ENCODE measurements at regions not wholly inside any gene's neighbourhood (a gene's known extent, or its start where the extent isn't known, plus 50 kb on each side); places are given as distances from the start of the nearest gene placed in this dataset.
"Not testable (repeated sequence)": the region's sequence is repeated elsewhere in the genome, so short reads cannot be mapped to it uniquely, and the experiment has no call there.

GRCh38 chr3:35849496-35849895 is 210.2 kb downstream of the ARPP21 start:
- DNase-seq, result no peak

DNA sequence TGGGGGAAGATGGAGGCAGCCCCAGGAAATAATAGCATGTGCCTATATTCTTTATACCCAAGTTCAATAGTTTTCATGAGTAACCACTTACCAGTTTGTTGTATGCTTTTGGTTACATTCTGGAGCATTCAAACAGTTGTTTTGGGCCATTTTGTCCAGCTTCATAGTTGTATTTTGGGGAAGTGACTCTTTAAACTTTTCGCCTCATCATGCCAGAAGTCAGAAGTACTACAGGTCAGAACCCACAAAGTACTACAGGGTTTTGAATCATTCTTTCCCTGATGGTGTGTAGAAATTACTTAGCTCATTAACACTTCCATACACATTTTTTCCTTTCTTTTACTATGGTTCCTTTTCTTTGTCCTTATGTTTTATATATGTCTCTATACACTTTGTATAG is 210.6 kb downstream of the ARPP21 start:
- DNase-seq, result no peak

GRCh38 chr3:35857004-35857403 is 217.7 kb downstream of the ARPP21 start:
- DNase-seq, result no peak

- DNase-seq, result no peak
These were observed 222.7 kb downstream of the ARPP21 start for GRCh38 chr3:35862057-35862456.

DNA sequence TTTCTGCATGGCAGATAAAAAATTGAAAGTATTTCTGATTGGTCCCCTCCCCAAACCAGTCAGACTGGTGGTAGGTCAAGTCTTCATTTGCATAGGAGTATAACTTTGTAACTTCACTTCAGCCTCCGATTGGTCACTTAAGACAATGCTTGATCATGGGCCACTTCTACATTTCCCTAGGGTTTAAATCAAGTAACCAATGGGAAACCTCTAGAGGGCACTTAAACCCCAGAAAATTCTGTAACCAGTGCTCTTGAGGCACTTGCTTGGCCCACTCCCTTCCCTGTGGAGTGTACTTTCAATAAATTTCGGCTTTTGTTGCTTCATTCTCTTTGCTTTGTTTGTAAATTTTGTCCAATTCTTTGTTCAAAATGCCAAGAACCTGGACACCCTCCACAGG is 225.5 kb downstream of the ARPP21 start:
- no peak for DNase-seq

- DNase-seq, result no peak
These were observed 228.5 kb downstream of the ARPP21 start for GRCh38 chr3:35867791-35868190.

DNA sequence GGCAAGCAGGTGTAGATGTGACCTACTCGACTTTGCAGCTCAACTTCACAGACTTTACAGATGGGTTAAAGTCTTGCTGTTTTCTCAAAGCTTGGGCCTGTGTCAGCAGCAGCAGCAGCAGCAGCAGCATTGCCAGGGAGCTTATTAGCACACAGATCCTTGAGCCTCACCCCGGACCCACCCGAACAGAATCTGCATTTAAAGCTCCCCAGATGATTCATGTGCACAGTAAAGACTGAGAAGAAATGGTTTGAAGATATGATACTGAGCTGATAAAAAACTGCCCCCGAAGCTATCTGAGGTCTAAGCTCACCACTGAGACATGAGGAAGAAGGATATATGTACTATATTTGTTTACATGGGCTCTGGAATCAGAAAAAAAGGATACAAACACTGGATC is 231.7 kb downstream of the ARPP21 start:
- no peak for DNase-seq

DNA sequence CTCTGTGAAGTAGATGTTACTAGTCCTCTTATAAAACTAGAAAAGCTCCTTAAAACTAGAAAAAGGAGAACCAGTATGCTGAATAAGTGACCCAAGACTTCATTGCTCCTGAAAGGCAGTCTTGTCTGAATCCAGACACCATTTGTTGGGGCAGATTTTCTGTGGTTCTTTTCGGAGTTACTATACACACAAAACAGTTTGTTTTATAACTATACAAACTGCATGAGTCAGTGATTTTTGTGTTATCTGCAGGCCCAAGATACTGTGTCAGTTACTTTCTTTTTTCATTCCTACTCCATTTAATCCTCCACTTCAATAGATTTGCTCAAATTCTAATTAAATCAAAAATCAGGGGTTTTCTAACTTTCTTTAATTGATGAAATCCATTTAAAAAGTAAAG is 244.6 kb downstream of the ARPP21 start:
- DNase-seq, result no peak

DNA sequence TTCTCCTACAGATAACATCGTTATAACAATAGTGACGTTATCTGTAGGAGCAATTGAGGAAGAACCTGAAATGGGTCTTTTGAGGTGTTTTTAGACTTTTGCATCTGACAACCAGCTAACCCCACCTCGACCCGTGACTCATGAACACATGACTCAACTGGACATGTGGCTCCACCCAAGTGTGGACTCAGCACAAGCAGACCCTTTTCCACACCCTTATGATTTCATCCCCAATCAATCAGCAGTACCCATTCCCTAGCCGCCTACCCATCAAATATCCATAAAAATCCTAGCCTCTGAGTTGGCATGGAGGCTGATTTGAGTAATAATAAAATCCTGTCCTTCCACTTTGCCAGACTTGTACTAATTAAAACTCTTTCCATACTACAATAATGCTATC is 255.4 kb downstream of the ARPP21 start:
- no peak for DNase-seq

DNA sequence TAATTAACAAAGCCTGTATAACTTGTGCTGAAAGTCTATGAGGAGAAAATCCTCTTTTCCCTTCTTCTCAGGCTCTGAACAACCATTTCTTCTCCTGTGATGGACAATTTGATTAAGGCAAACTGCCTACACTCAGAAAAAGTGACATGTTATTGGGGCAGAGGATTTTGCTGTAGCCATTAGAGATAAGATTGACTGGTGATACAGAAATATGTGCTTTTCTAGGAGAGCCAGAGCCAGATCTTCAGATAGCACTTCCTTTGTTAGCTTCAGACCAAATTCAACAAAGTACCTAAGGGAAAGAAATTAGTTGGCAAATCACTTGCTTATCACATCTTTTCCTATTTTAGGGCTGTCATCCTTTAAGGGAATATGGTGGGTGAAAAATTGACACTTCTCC is 259.9 kb downstream of the ARPP21 start:
- no peak for DNase-seq

GRCh38 chr3:35900079-35900478 is 260.8 kb downstream of the ARPP21 start:
- DNase-seq, result no peak

- peak; percentile 34 for DNase-seq
These were observed 269.3 kb downstream of the ARPP21 start for GRCh38 chr3:35908366-35909232.

GRCh38 chr3:35919160-35919559 is 279.8 kb downstream of the ARPP21 start:
- DNase-seq, result no peak

DNA sequence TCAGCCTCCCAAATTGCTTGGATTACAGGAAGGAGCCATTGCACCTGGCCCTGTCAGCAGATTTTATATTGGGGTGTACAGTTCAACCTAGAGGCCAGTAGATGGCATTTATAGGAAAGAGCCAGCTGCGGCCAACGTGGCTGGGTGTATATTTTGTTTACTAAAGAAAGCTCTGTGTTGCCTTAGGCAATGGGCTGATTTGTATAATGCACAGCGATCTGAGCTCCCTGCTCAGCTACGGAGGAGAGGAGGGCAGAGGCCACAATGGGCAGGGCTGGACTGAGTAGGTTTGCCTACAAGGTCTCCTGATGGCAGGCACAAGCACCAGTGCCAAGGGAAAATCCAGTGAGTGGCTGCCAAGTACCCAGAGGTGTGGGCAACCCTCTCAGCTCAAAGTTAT is 282.4 kb downstream of the ARPP21 start:
- no peak for DNase-seq

- not testable (repeated sequence) for DNase-seq
These were observed 284.7 kb downstream of the ARPP21 start for GRCh38 chr3:35924070-35924469.

DNA sequence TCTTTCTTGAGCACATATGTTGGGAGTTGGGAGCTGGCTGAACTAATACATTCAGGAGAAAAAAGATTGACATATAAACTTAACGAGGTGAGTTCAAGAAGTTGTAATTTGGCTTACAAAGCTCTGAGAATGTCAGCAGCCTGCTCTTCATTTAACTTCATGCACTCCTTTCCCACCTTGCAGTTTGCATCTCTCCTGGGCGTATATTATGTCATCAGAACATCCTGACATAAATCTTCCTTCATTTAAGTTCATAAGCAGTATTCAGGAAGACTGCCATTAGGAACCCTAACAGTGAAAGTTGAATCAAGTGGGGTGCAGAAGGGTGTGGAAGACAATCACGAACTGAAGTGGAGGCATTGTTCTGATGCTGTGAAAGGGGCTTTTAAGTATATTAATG is 288.1 kb downstream of the ARPP21 start:
- DNase-seq, result no peak

DNA sequence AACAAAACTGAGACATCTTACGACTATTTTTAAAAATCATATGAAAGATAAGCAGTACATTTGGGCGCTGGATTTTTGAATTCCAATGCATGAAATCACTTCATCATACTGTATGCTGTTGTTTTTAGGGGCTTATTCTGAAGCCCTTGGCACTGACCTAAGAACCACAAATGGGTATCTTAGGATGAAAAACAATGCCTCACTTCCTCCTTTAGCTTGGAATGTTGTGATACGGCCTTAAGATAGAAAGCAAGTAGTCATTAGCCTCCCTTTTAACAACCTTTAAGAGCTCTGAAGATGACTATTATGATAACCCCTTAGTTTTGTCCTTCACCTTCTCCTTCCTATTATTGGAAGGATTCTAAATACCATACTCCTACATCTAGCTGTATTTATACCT is 289.8 kb downstream of the ARPP21 start:
- no peak for DNase-seq

DNA sequence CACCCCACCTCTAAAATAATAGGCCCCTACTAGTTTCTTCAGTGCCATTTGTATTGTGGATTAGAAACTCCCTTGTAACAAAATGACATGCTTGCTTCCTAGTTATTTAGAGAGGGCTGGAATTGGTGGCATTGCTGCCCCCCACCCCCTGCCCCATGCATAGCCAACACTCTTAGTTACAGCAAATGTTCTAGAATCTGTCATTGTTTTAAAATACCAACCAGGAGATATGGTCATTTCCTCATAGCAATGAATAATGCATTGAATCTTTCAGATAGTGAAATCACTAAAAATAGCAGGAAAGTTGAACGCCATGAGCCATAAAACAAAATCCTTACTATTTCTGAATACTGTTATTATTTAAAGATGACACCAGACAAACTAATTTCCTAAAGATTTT is 292.5 kb downstream of the ARPP21 start:
- DNase-seq, result no peak

GRCh38 chr3:35932995-35933394 is 293.7 kb downstream of the ARPP21 start:
- DNase-seq, result no peak

DNA sequence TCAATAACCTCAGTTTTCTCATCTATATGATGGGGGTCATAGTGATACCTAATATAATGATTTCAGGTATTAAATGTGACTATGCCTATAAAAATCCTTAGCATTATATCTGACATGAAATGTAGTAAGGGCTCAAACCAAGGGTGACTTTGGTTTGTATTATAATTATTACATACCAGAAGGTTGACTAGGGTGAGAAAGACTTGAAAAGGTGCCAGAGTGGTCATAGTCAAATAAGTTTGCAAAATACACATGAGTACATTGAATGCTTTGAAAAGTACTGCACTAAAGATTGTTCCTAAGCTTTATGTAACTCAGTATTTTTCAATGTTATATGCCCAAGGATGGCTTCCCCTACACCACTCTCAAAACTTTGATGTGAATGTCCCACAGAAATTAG is 297.2 kb downstream of the ARPP21 start:
- DNase-seq, result no peak

GRCh38 chr3:35944926-35945710 is 305.8 kb downstream of the ARPP21 start:
- DNase-seq, result no peak

GRCh38 chr3:35946121-35946853 is 307.0 kb downstream of the ARPP21 start:
- no peak for DNase-seq

GRCh38 chr3:35946854-35947515 is 307.7 kb downstream of the ARPP21 start:
- no peak for DNase-seq
